AG09319 (cell line): ENCODE measurements at regions not wholly inside any gene's neighbourhood (a gene's known extent, or its start where the extent isn't known, plus 50 kb on each side); places are given as distances from the start of the nearest gene placed in this dataset.

Experiments used
- DNase-seq: peaks from one replicate; pipeline ENCODE4 v3.0.0-alpha.2; 2010; ENCODE audit warnings: low read depth; ENCODE audit errors: extremely low read depth
- CTCF ChIP-seq: IDR thresholded peaks from 2 replicates; pipeline ENCODE4 v1.5.1; 2011; ENCODE audit warnings: low read depth, mild to moderate bottlenecking, inconsistent platforms, low read length, moderate library complexity

GRCh38 chr6:168182908-168183612 lies 104.0 kb upstream of the FRMD1 start:
- TF ChIP-seq CTCF = no peak
- DNase-seq = no peak

- TF ChIP-seq CTCF = no peak
- no peak for DNase-seq
Measured at GRCh38 chr6:168182366-168182765, 103.4 kb upstream of the FRMD1 start.

- TF ChIP-seq CTCF = no peak
- no peak for DNase-seq
Measured at GRCh38 chr6:168181876-168182275, 102.9 kb upstream of the FRMD1 start.

- no peak for DNase-seq
- no peak for TF ChIP-seq CTCF
Measured at GRCh38 chr6:168181316-168181715, 102.3 kb upstream of the FRMD1 start.

GRCh38 chr6:168180548-168181011 lies 101.6 kb upstream of the FRMD1 start:
- no peak for DNase-seq
- TF ChIP-seq CTCF = no peak

- no peak for DNase-seq
- no peak for TF ChIP-seq CTCF
Measured at GRCh38 chr6:168179702-168180382, 100.8 kb upstream of the FRMD1 start.

- no peak for DNase-seq
- TF ChIP-seq CTCF = no peak
Measured at GRCh38 chr6:168179133-168179532, 100.1 kb upstream of the FRMD1 start.
